Spleen (tissue), 11 donors: ENCODE measurements at regions not wholly inside any gene's neighbourhood (a gene's known extent, or its start where the extent isn't known, plus 50 kb on each side); places are given as distances from the start of the nearest gene placed in this dataset.
"Not testable (repeated sequence)": the region's sequence is repeated elsewhere in the genome, so short reads cannot be mapped to it uniquely, and the experiment has no call there.

Experiments used
- DNase-seq: peaks from one replicate; pipeline ENCODE4 v3.0.0-alpha.2; 2020
- H3K27ac ChIP-seq, 8 donors: fragments of 200-600 bp; sonication (generic) in 7 of 8; 1 replicate in 4 of 8; 2 replicates in 4 of 8; pipeline versions ENCODE4 v1.5.0 to v1.8.0; 2016 to 2021; ENCODE audit warnings: inconsistent platforms in 4 of 8, mild to moderate bottlenecking in 4 of 8, moderate library complexity in 1 of 8
- H3K27me3 ChIP-seq, 7 donors: fragments of 200-600 bp; sonication (generic) in 6 of 7; replicated peaks in 1 of 7; 1 replicate in 4 of 7; 2 replicates in 3 of 7; pipeline versions ENCODE4 v1.5.0 to v1.8.0; 2016 to 2021; ENCODE audit warnings: inconsistent platforms in 3 of 7, mild to moderate bottlenecking in 1 of 7
- H3K36me3 ChIP-seq, 6 donors: fragments of 200-600 bp; sonication (generic) in 5 of 6; 1 replicate in 4 of 6; 2 replicates in 2 of 6; pipeline versions ENCODE4 v1.5.0 to v1.8.0; 2016 to 2021; ENCODE audit warnings: inconsistent platforms in 2 of 6
- H3K4me1 ChIP-seq, 6 donors: fragments of 200-600 bp; sonication (generic) in 5 of 6; 1 replicate in 3 of 6; 2 replicates in 3 of 6; pipeline versions ENCODE4 v1.5.0 to v1.8.0; 2016 to 2021; ENCODE audit warnings: inconsistent platforms in 3 of 6
- H3K4me3 ChIP-seq, 8 donors: fragments of 200-600 bp; sonication (generic) in 7 of 8; 1 replicate in 4 of 8; 2 replicates in 4 of 8; pipeline versions ENCODE4 v1.5.0 to v1.8.0; 2016 to 2021; ENCODE audit warnings: inconsistent platforms in 4 of 8, mild to moderate bottlenecking in 4 of 8, moderate library complexity in 2 of 8
- H3K9me3 ChIP-seq, 8 donors: fragments of 200-600 bp; sonication (generic) in 7 of 8; 1 replicate in 4 of 8; 2 replicates in 4 of 8; pipeline versions ENCODE4 v1.5.0 to v1.8.0; 2016 to 2021; ENCODE audit warnings: inconsistent platforms in 4 of 8
- POLR2A ChIP-seq, 3 donors: fragments of 450-650 bp; IDR thresholded peaks; one replicate each; pipeline ENCODE4 v1.5.1; 2017; ENCODE audit warnings: antibody characterized with exemption in 3 of 3, mild to moderate bottlenecking in 1 of 3
- POLR2AphosphoS5 ChIP-seq, 3 donors: sonication (generic); formaldehyde crosslinking; IDR thresholded peaks; one replicate each; pipeline ENCODE4 v1.5.1; 2017; ENCODE audit warnings: antibody characterized with exemption in 3 of 3
- WGBS, 5 donors: extraction: QIAGEN DNeasy Blood & Tissue Kit in 3 of 5; methylation state at CpG; one replicate each; pipeline versions ENCODE4 v1.1.5 to v1.1.7; 2013 to 2018; 5-methylcytosine and 5-hydroxymethylcytosine counted together
- intact Hi-C: fragments of 100-400 bp; cut with DNase I; formaldehyde crosslinking; loops from one replicate; pipeline ENCODE4 v1.15.0; 2023; ENCODE audit warnings: low total_unique reads
- TF ChIP-seq, protein P1 (sequence below), 11 experiments: fragments of 200-600 bp in 7 of 11; fragments of 450-650 bp in 4 of 11; sonication (generic) in 4 of 11; IDR thresholded peaks in 8 of 11; conservative IDR thresholded peaks in 3 of 11; 1 replicate in 7 of 11; 2 replicates in 4 of 11; pipeline versions ENCODE4 v1.4.0 to v1.8.0; 2016 to 2021; ENCODE audit warnings: antibody characterized with exemption in 11 of 11, inconsistent platforms in 4 of 11, mild to moderate bottlenecking in 1 of 11
- donor health status: healthy with polysubstance abuse.
- donor health status: DM: no; HTN: no; CAD: no; lungs with moderate emphysema.
- donor health status: DM: no; HTN: no; CAD: no.
- donor health status: Bipolar disorder and iron deficiency.
- donor health status: healthy.
- donor health status: DM: no; HTN: no; CAD: no.
- donor health status: DM: yes; HTN: yes; CAD: no.

- H3K4me1 ChIP-seq = no peaks in the 10 kb centered on the region
- WGBS, 5 donors = 93 to 96% (median 95%) methylated on average over 3 of the region's 3 CpGs
- H3K36me3 ChIP-seq = no peaks in the 10 kb centered on the region
- no peak overlapping the region for H3K27ac ChIP-seq
- H3K27me3 ChIP-seq = no peaks in the 10 kb centered on the region
- no peak for DNase-seq
- intact Hi-C loops = no loop called here
- no peak overlapping the region for H3K4me3 ChIP-seq
- no peaks in the 10 kb centered on the region for H3K9me3 ChIP-seq
- no peak for TF ChIP-seq POLR2AphosphoS5 (IDR thresholded peaks at IDR 0.05)
- TF ChIP-seq, protein P1, sequence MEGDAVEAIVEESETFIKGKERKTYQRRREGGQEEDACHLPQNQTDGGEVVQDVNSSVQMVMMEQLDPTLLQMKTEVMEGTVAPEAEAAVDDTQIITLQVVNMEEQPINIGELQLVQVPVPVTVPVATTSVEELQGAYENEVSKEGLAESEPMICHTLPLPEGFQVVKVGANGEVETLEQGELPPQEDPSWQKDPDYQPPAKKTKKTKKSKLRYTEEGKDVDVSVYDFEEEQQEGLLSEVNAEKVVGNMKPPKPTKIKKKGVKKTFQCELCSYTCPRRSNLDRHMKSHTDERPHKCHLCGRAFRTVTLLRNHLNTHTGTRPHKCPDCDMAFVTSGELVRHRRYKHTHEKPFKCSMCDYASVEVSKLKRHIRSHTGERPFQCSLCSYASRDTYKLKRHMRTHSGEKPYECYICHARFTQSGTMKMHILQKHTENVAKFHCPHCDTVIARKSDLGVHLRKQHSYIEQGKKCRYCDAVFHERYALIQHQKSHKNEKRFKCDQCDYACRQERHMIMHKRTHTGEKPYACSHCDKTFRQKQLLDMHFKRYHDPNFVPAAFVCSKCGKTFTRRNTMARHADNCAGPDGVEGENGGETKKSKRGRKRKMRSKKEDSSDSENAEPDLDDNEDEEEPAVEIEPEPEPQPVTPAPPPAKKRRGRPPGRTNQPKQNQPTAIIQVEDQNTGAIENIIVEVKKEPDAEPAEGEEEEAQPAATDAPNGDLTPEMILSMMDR (IDR thresholded peaks at IDR 0.05 in 8 of 11, conservative IDR thresholded peaks at IDR 0.05 in 3 of 11) = no peak
- no peak for TF ChIP-seq POLR2A (IDR thresholded peaks at IDR 0.05)
Measured at GRCh38 chr4:24208691-24209090, 318.8 kb upstream of the PPARGC1A start.

GRCh38 chr4:24204708-24205107 lies 314.9 kb upstream of the PPARGC1A start:
- H3K9me3 ChIP-seq, DNase-seq, H3K27ac ChIP-seq, H3K36me3 ChIP-seq, H3K4me3 ChIP-seq, H3K27me3 ChIP-seq, H3K4me1 ChIP-seq, intact Hi-C loops: not testable (repeated sequence)
- WGBS, 5 donors = 74 to 85% (median 78%) methylated on average over 8 of the region's 8 CpGs

GRCh38 chr4:24203926-24204325 lies 314.1 kb upstream of the PPARGC1A start:
- intact Hi-C loops = no loop called here
- Histone ChIP-seq H3K27me3 (no peaks in the 10 kb centered on the region), H3K27ac (no peak overlapping the region), H3K9me3 (no peaks in the 10 kb centered on the region), H3K4me1 (no peaks in the 10 kb centered on the region), H3K36me3 (no peaks in the 10 kb centered on the region), H3K4me3 (no peak overlapping the region)
- TF ChIP-seq POLR2A (IDR thresholded peaks at IDR 0.05) (no peak), POLR2AphosphoS5 (IDR thresholded peaks at IDR 0.05) (no peak)
- TF ChIP-seq, protein P1 (IDR thresholded peaks at IDR 0.05 in 8 of 11, conservative IDR thresholded peaks at IDR 0.05 in 3 of 11) = no peak
- DNase-seq = no peak
- 41 to 61% (median 51%) methylated on average over 2 of the region's 2 CpGs for WGBS, 5 donors

DNA sequence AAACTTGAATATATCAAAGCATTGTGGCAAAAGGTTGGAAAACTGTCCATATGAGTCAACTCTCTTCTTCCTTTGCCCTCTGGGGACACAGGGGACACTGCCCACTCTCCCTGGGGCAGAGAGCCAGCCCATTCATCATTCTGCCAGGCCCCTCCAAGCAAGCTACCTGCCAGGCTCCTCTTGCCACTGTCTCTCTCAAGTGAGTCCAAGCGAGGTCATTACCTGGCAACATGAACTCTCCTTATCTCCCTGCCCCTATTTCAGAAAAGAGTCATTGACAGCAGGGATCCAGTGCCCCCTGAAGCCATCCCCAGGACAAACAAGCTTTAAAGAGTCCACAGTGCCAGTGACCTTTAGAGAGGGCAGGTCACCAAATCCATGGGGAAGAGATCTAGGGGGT lies 312.7 kb upstream of the PPARGC1A start:
- intact Hi-C loops = no loop called here
- 33 to 76% (median 69%) methylated on average over 1 of the region's 1 CpG for WGBS, 5 donors

More for the DNA sequence above, 312.7 kb upstream of the PPARGC1A start:
- no peaks in the 10 kb centered on the region for H3K27me3 ChIP-seq
- no peak overlapping the region for H3K27ac ChIP-seq
- no peaks in the 10 kb centered on the region for H3K9me3 ChIP-seq
- no peaks in the 10 kb centered on the region for H3K36me3 ChIP-seq
- TF ChIP-seq, protein P1 (IDR thresholded peaks at IDR 0.05 in 8 of 11, conservative IDR thresholded peaks at IDR 0.05 in 3 of 11) = no peak
- no peak for TF ChIP-seq POLR2AphosphoS5 (IDR thresholded peaks at IDR 0.05)
- no peak for TF ChIP-seq POLR2A (IDR thresholded peaks at IDR 0.05)
- H3K4me3 ChIP-seq = no peak overlapping the region
- H3K4me1 ChIP-seq = no peaks in the 10 kb centered on the region
- DNase-seq = no peak
